ENCODE measurements at regions not wholly inside any gene's neighbourhood (a gene's known extent, or its start where the extent isn't known, plus 50 kb on each side); places are given as distances from the start of the nearest gene placed in this dataset.
"Not testable (repeated sequence)": the region's sequence is repeated elsewhere in the genome, so short reads cannot be mapped to it uniquely, and the experiment has no call there.

DNA sequence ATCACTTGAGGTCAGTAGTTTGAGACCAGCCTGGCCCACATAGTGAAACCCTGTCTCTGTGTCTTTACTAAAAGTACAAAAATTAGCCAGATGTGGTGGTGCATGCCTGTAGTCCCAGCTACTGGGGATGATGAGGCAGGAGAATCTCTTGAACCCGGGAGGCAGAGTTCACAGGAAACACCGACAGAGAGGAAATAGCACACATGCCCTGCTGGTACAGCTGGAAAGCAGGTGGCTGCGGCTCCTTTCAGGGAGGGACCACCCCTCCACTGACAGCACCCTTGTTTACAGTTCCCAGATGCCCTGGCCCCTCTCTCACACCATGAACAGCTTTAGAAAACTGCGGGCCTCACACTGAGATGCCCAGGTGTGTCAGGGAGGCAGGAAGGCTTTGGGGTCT is 83.2 kb downstream of the NAPG start:
- not testable (repeated sequence) for TF ChIP-seq CTCF, POLR2A (IDR thresholded peaks at IDR 0.05)
